Common myeloid progenitor, CD34-positive (primary cell): ENCODE measurements at regions not wholly inside any gene's neighbourhood (a gene's known extent, or its start where the extent isn't known, plus 50 kb on each side); places are given as distances from the start of the nearest gene placed in this dataset.

Source experiments
- CTCF ChIA-PET: fragments of 350-600 bp; sonication (Branson Sonifier 250); formaldehyde crosslinking; loops from one replicate; lab custom pipeline; 2021; ENCODE audit warnings: antibody characterized with exemption; lab: Charles Lee
- POLR2A ChIA-PET: fragments of 350-600 bp; sonication (Branson Sonifier 250); formaldehyde crosslinking; loops from one replicate; lab custom pipeline; 2021; ENCODE audit warnings: antibody characterized with exemption; lab: Charles Lee
- DNase-seq, 3 donors: peaks; one replicate each; pipeline versions ENCODE4 v3.0.0 to v3.0.0-alpha.2; 2013
- H3K27ac ChIP-seq, 2 experiments: 1 replicate in 1 of 2; 2 replicates in 1 of 2; pipeline ENCODE4 v1.7.0; 2013; ENCODE audit warnings: inconsistent platforms in 2 of 2, low read length in 2 of 2, mild to moderate bottlenecking in 2 of 2, low read depth in 1 of 2, moderate library complexity in 1 of 2; ENCODE audit not compliant: severe bottlenecking in 2 of 2, insufficient read depth in 1 of 2, poor library complexity in 1 of 2
- H3K27me3 ChIP-seq, 5 experiments: replicated peaks in 2 of 5; 1 replicate in 3 of 5; 2 replicates in 2 of 5; pipeline versions ENCODE4 v1.6.1 to v1.7.0; 2013; ENCODE audit warnings: low read length in 4 of 5, mild to moderate bottlenecking in 2 of 5, moderate library complexity in 2 of 5, inconsistent platforms in 1 of 5; ENCODE audit not compliant: insufficient read depth in 5 of 5, control insufficient read depth in 4 of 5
- H3K36me3 ChIP-seq, 4 experiments: 1 replicate in 2 of 4; 2 replicates in 2 of 4; pipeline versions ENCODE4 v1.6.1 to v1.7.0; 2013; ENCODE audit warnings: low read length in 3 of 4, control low read depth in 1 of 4, mild to moderate bottlenecking in 1 of 4; ENCODE audit not compliant: control insufficient read depth in 4 of 4, insufficient read depth in 4 of 4
- H3K4me1 ChIP-seq, 4 experiments: 1 replicate in 3 of 4; 2 replicates in 1 of 4; pipeline versions ENCODE4 v1.6.1 to v1.7.1; 2013; ENCODE audit warnings: low read length in 3 of 4, mild to moderate bottlenecking in 3 of 4, control low read depth in 1 of 4, inconsistent platforms in 1 of 4, moderate library complexity in 1 of 4; ENCODE audit not compliant: control insufficient read depth in 4 of 4, insufficient read depth in 4 of 4; ENCODE audit errors: control extremely low read depth in 1 of 4
- H3K4me3 ChIP-seq, 7 experiments: 1 replicate in 4 of 7; 2 replicates in 3 of 7; pipeline versions ENCODE4 v1.5.1 to v1.7.0; 2013; ENCODE audit warnings: mild to moderate bottlenecking in 7 of 7, low read length in 6 of 7, moderate library complexity in 6 of 7, inconsistent platforms in 2 of 7, low read depth in 2 of 7, control low read depth in 1 of 7; ENCODE audit not compliant: insufficient read depth in 4 of 7, control insufficient read depth in 1 of 7; ENCODE audit errors: extremely low read depth in 1 of 7
- H3K9me3 ChIP-seq, 5 experiments: 1 replicate in 4 of 5; 2 replicates in 1 of 5; pipeline versions ENCODE4 v1.6.1 to v1.7.1; 2013; ENCODE audit warnings: low read length in 4 of 5, mild to moderate bottlenecking in 2 of 5, inconsistent platforms in 1 of 5, low read depth in 1 of 5, moderate library complexity in 1 of 5; ENCODE audit not compliant: control insufficient read depth in 4 of 5, insufficient read depth in 2 of 5; ENCODE audit errors: control extremely low read depth in 1 of 5
- WGBS: methylation state at CpG from one replicate; pipeline ENCODE4 v1.1.5; 2013; ENCODE audit not compliant: insufficient coverage; 5-methylcytosine and 5-hydroxymethylcytosine counted together

DNA sequence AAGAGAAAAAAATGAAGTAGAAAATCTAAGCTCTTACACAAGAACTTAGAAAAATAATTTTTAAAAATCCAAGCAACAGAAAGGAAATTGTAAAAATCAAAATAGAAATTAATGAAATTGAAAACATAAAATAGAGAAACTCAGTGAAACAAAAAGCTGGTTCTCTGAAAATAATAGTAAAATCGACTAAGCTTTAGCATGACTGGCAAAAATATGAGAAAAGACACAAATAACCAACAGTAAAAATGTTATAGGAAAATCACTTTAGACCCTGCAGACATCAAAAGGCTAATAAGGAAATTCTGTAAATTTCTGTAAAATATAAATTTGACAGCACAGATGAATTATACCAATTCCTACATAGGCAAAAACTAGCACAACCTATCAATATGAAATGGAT is 768.9 kb upstream of the LRRTM1 start:
- no peaks in the 10 kb centered on the region for H3K36me3 ChIP-seq
- no peak for DNase-seq
- CTCF ChIA-PET: no interaction called here
- no peak overlapping the region for H3K27ac ChIP-seq
- no CpG with 5 or more reads among the region's 1 CpG for WGBS
- no peaks in the 10 kb centered on the region for H3K27me3 ChIP-seq
- H3K4me1 ChIP-seq: no peaks in the 10 kb centered on the region
- H3K9me3 ChIP-seq: no peaks in the 10 kb centered on the region
- POLR2A ChIA-PET: no interaction called here
- no peak overlapping the region for H3K4me3 ChIP-seq

DNA sequence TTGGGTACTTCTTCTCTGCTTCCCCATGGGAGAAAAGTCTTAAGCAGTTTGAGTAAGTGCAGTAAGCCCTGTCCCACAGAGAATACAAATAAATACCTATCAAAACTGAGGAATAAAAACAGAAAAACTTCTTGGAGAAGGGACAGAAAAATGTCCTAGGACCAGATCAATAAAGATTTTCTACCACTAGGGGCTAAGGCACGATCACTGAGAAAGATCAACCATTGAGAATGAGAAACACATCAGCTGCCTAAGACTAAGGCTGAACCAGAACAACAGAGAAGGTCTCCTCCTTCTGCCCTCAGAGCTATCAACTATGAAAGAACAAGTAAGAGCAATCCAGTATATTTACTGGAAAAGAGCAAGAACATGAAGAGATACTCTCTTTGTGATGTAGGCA is 763.6 kb upstream of the LRRTM1 start:
- no peak for DNase-seq
- ChIA-PET CTCF (no interaction called here), POLR2A (no interaction called here)
- Histone ChIP-seq H3K4me1 (no peaks in the 10 kb centered on the region), H3K9me3 (no peaks in the 10 kb centered on the region), H3K27ac (no peak overlapping the region), H3K27me3 (no peaks in the 10 kb centered on the region), H3K4me3 (no peak overlapping the region), H3K36me3 (no peaks in the 10 kb centered on the region)
- WGBS: 100% methylated on average over 1 of the region's 1 CpG

DNA sequence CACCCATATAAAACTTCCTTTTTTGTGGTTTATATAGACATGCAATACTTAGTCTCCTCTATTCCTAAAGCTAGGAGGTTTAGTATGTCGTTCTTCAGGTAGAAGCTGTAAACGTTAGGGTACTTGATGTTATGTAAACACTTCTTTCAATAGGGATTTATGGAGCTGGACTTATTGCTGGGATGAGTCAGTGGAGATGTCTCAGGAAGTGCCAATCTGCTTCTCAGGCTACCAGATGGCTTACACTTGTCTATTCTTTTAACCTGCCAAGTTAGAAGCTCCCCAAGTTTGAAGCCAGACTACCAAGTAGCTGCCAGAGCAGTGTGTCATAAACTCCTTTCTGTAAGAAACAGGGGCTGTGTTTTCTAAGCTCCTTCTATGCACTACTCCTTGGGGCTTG is 756.5 kb upstream of the LRRTM1 start:
- no peak for DNase-seq
- Histone ChIP-seq H3K36me3 (no peaks in the 10 kb centered on the region), H3K4me1 (no peaks in the 10 kb centered on the region), H3K9me3 (no peaks in the 10 kb centered on the region), H3K27ac (no peak overlapping the region), H3K4me3 (no peak overlapping the region), H3K27me3 (no peaks in the 10 kb centered on the region)
- ChIA-PET POLR2A (no interaction called here), CTCF (no interaction called here)
- WGBS: 38% methylated on average over 1 of the region's 2 CpGs

DNA sequence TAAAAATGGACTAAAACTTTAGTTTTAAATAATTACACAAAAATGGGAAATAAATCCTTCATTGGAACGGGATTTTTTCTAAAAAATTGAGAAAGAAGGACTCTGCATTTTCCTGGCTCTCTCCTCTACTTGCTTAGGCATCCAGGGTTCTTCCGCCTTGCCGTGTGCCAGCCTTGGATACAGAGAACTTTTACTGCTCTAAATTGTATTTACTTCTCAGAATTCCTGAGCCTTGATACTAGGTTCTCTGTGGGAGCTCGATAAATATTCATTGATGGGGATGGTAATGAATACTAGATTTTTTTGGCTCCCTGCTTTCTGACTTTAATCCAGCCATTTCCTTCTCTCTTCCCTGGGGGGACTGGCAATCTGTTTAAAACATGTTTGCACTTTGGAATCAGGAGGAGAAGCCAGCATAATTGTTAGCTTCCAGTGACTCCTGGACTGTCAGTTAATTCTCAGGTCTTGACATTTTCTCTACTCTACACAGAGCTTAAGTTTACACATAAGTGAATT is 746.1 kb upstream of the LRRTM1 start:
- Histone ChIP-seq H3K27ac (no peak overlapping the region), H3K36me3 (no peaks in the 10 kb centered on the region)
- 93% methylated on average over 2 of the region's 4 CpGs for WGBS

DNA sequence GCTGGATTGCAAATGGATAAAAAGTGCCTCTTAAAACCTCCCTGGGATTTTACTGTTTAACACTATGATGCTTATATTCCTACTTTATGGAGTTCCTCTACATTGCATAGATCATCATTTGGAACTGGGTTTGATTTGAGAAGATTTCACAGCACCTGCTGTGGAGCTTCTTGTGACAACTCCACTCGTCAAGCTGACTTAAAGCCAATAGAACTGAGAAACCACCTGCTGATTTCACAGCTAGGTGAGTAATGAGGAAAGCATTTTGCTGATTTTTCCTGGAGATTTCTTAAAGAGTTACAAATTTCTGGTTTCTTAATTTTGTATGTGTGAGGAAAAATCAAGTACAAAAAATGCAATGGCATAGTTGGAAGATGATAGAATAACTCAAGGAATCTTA is 739.1 kb upstream of the LRRTM1 start:
- H3K9me3 ChIP-seq: no peaks in the 10 kb centered on the region
- no peaks in the 10 kb centered on the region for H3K27me3 ChIP-seq
- 63% methylated on average over 1 of the region's 1 CpG for WGBS
- no peaks in the 10 kb centered on the region for H3K4me1 ChIP-seq
- no peak overlapping the region for H3K4me3 ChIP-seq
- DNase-seq: no peak
- H3K27ac ChIP-seq: no peak overlapping the region
- POLR2A ChIA-PET: no interaction called here
- no peaks in the 10 kb centered on the region for H3K36me3 ChIP-seq
- CTCF ChIA-PET: no interaction called here

More for the DNA sequence above, 746.1 kb upstream of the LRRTM1 start:
- no peaks in the 10 kb centered on the region for H3K4me1 ChIP-seq
- DNase-seq: no peak
- CTCF ChIA-PET: no interaction called here
- no peak overlapping the region for H3K4me3 ChIP-seq
- H3K27me3 ChIP-seq: no peaks in the 10 kb centered on the region
- POLR2A ChIA-PET: no interaction called here
- no peaks in the 10 kb centered on the region for H3K9me3 ChIP-seq

DNA sequence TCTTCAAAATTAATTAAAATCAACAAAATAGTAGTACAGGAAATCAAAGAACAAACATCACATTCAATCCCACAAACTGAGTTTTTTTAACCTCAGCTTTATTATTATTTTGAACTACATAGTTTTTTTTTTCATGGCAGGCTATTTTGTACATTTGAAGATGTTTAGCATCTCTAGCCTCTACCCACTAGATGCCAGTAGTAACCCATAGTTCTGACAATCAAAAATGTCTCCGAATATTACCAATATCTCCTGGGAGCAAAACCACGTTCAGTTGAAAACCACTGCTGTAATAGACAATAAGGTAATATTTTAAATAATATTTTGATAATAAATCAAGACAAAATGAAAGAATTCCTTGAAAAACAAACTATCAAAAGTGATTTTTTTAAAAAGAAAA is 702.6 kb upstream of the LRRTM1 start:
- no peaks in the 10 kb centered on the region for H3K36me3 ChIP-seq
- no peak overlapping the region for H3K27ac ChIP-seq
- H3K4me1 ChIP-seq: no peaks in the 10 kb centered on the region
- CTCF ChIA-PET: no interaction called here
- H3K27me3 ChIP-seq: no peaks in the 10 kb centered on the region
- WGBS: no CpG with 5 or more reads among the region's 2 CpGs
- H3K9me3 ChIP-seq: peaks cover 0 to 11% (median 6%) of the 10 kb centered on the region in 5 experiments
- DNase-seq: no peak
- POLR2A ChIA-PET: no interaction called here
- H3K4me3 ChIP-seq: no peak overlapping the region

DNA sequence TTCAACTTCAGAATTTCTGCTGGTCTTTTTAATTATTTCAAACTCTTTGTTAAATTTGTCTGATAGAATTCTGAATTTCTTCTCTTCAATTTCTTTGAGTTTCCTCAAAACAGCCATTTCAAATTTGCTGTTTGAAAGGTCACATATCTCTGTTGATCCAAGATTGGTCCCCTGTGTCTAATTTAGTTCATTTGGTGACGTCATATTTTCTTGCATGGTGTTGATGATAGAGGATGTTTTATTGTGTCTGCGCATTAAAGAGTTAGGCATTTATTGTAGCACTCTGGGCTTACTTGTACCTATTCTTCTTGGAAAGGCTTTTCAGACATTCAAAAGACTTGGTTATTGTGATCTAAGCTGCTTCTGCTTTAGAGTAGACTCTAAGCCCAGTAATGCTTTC is 698.4 kb upstream of the LRRTM1 start:
- H3K9me3 ChIP-seq: peaks cover 0 to 11% (median 6%) of the 10 kb centered on the region in 5 experiments
- H3K27ac ChIP-seq: no peak overlapping the region
- H3K4me1 ChIP-seq: no peaks in the 10 kb centered on the region
- no peak overlapping the region for H3K4me3 ChIP-seq
- no peaks in the 10 kb centered on the region for H3K27me3 ChIP-seq
- ChIA-PET CTCF (no interaction called here), POLR2A (no interaction called here)
- whole genome bisulfite sequencing: 100% methylated on average over 2 of the region's 2 CpGs
- no peaks in the 10 kb centered on the region for H3K36me3 ChIP-seq
- DNase-seq: no peak
